Right lobe of liver (tissue), 6 donors: ENCODE measurements at regions not wholly inside any gene's neighbourhood (a gene's known extent, or its start where the extent isn't known, plus 50 kb on each side); places are given as distances from the start of the nearest gene placed in this dataset.
A peak's percentile ranks its signal among the peaks of the same experiment; 100 is the strongest.

Experiments
- ATAC-seq, 4 donors: fragments of 200-7000 bp; cut with Tn5 transposase; one replicate each; pipeline ENCODE4 v1.9.1; 2020; ENCODE audit warnings: mild to moderate bottlenecking in 4 of 4, moderate library complexity in 4 of 4
- DNase-seq, 3 donors: peaks; one replicate each; pipeline ENCODE4 v3.0.0-alpha.2; 2020
- H3K27ac ChIP-seq, 3 donors: fragments of 200-600 bp; one replicate each; pipeline ENCODE4 v1.8.0; 2022
- H3K27me3 ChIP-seq, 2 donors: fragments of 200-600 bp; one replicate each; pipeline ENCODE4 v1.8.0; 2022
- H3K36me3 ChIP-seq, 4 donors: fragments of 200-600 bp; sonication (generic) in 1 of 4; one replicate each; pipeline versions ENCODE4 v1.5.1 to v1.8.0; 2017 to 2022; ENCODE audit warnings: control low read depth in 1 of 4
- H3K4me1 ChIP-seq, 4 donors: fragments of 200-600 bp; sonication (generic) in 1 of 4; one replicate each; pipeline versions ENCODE4 v1.5.1 to v1.8.0; 2017 to 2022; ENCODE audit warnings: control low read depth in 1 of 4
- H3K4me3 ChIP-seq, 3 donors: fragments of 200-600 bp; one replicate each; pipeline ENCODE4 v1.8.0; 2022
- H3K9me3 ChIP-seq, 4 donors: fragments of 200-600 bp; sonication (generic) in 1 of 4; one replicate each; pipeline versions ENCODE4 v1.5.1 to v1.8.0; 2017 to 2022; ENCODE audit warnings: control low read depth in 1 of 4
- POLR2A ChIP-seq: fragments of 450-650 bp; IDR thresholded peaks from one replicate; pipeline ENCODE4 v1.6.1; 2017; ENCODE audit warnings: antibody characterized with exemption, mild to moderate bottlenecking
- WGBS: methylation state at CpG from one replicate; pipeline ENCODE4 v1.1.6; 2018; ENCODE audit warnings: low coverage, low lambda C conversion rate; ENCODE audit not compliant: insufficient coverage; ENCODE audit errors: missing lambda C conversion rate; 5-methylcytosine and 5-hydroxymethylcytosine counted together
- intact Hi-C, 2 donors: fragments of 100-400 bp; cut with DNase I; formaldehyde crosslinking; loops; one replicate each; pipeline versions ENCODE4 v1.11.2 to v1.14.1; 2022
- TF ChIP-seq, protein P1 (sequence below), 4 donors: fragments of 200-600 bp in 3 of 4; fragments of 450-650 bp in 1 of 4; IDR thresholded peaks; one replicate each; pipeline versions ENCODE4 v1.5.1 to v1.8.0; 2016 to 2022; ENCODE audit warnings: antibody characterized with exemption in 4 of 4, mild to moderate bottlenecking in 2 of 4
- donor health status: DM: no; HTN: yes; CAD: no.
- donor health status: DM: no; HTN: no; CAD: no.
- donor health status: DM: no; HTN: no; CAD: no.
- donor health status: DM: no; HTN: yes; CAD: no.
- donor health status: DM: no; HTN: yes; CAD: no.

DNA sequence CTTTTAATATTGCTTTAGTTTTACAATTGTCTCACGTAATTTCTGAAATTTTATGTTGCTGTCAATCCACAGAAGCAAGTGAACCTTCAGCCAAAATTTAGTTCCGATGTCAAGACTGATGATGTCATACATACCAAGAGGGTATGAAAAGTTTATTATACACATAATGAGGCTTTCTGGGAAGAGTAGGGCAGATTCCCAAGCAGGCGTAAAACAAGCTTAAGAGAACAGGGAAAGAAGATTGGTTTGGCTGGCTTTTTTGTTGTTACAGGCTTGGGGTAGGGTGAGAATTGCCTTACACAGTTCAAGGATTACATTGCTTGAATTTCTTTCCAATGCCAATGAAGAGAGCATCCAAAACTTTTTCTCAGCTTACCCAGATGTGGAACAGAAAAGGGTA, 1962.9 kb upstream of the CDH6 start:
- intact Hi-C loops: no loop called here
- DNase-seq (no peak), ATAC-seq (no peak)
- 37% methylated on average over 3 of the region's 3 CpGs for WGBS
- Histone ChIP-seq H3K4me1 (no peaks in the 10 kb centered on the region), H3K36me3 (no peaks in the 10 kb centered on the region), H3K9me3 (no peaks in the 10 kb centered on the region), H3K4me3 (no peak overlapping the region), H3K27me3 (no peaks in the 10 kb centered on the region), H3K27ac (no peak overlapping the region)
- TF ChIP-seq, protein P1, sequence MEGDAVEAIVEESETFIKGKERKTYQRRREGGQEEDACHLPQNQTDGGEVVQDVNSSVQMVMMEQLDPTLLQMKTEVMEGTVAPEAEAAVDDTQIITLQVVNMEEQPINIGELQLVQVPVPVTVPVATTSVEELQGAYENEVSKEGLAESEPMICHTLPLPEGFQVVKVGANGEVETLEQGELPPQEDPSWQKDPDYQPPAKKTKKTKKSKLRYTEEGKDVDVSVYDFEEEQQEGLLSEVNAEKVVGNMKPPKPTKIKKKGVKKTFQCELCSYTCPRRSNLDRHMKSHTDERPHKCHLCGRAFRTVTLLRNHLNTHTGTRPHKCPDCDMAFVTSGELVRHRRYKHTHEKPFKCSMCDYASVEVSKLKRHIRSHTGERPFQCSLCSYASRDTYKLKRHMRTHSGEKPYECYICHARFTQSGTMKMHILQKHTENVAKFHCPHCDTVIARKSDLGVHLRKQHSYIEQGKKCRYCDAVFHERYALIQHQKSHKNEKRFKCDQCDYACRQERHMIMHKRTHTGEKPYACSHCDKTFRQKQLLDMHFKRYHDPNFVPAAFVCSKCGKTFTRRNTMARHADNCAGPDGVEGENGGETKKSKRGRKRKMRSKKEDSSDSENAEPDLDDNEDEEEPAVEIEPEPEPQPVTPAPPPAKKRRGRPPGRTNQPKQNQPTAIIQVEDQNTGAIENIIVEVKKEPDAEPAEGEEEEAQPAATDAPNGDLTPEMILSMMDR (IDR thresholded peaks at IDR 0.05): no peak
- TF ChIP-seq POLR2A: no peak

- ATAC-seq (no peak), DNase-seq (no peak)
- Histone ChIP-seq H3K36me3 (no peaks in the 10 kb centered on the region), H3K4me1 (no peaks in the 10 kb centered on the region), H3K9me3 (no peaks in the 10 kb centered on the region), H3K27me3 (no peaks in the 10 kb centered on the region), H3K27ac (no peak overlapping the region), H3K4me3 (no peak overlapping the region)
- WGBS: 69% methylated on average over 2 of the region's 2 CpGs
- no peak for TF ChIP-seq POLR2A
- TF ChIP-seq, protein P1 (IDR thresholded peaks at IDR 0.05): no peak
- intact Hi-C loops: no loop called here
Observed at GRCh38 chr5:29229461-29229860, 1964.0 kb upstream of the CDH6 start.

GRCh38 chr5:29218138-29218537, 1975.3 kb upstream of the CDH6 start:
- ATAC-seq (peak; percentile 77 to 88 (median 78)), DNase-seq (no peak)
- no peaks in the 10 kb centered on the region for H3K4me1 ChIP-seq
- H3K9me3 ChIP-seq: no peaks in the 10 kb centered on the region
- TF ChIP-seq, protein P1 (IDR thresholded peaks at IDR 0.05): peak; percentile 27 to 56 (median 44)
- no peak for TF ChIP-seq POLR2A
- H3K36me3 ChIP-seq: peaks cover 0 to 3% (median 0%) of the 10 kb centered on the region in 4 donors
- no peak overlapping the region for H3K27ac ChIP-seq
- H3K4me3 ChIP-seq: no peak overlapping the region
- H3K27me3 ChIP-seq: no peaks in the 10 kb centered on the region
- intact Hi-C loops: no loop called here

GRCh38 chr5:29214839-29215238, 1978.6 kb upstream of the CDH6 start:
- TF ChIP-seq, protein P1 (IDR thresholded peaks at IDR 0.05): no peak
- TF ChIP-seq POLR2A: no peak
- Histone ChIP-seq H3K4me1 (no peaks in the 10 kb centered on the region), H3K36me3 (peaks cover 0 to 3% (median 0%) of the 10 kb centered on the region in 4 donors), H3K27ac (no peak overlapping the region), H3K9me3 (no peaks in the 10 kb centered on the region), H3K4me3 (no peak overlapping the region), H3K27me3 (no peaks in the 10 kb centered on the region)
- 75% methylated on average over 1 of the region's 1 CpG for WGBS
- ATAC-seq: no peak
- intact Hi-C loops: no loop called here
- DNase-seq: no peak

- H3K36me3 ChIP-seq: peaks cover 0 to 3% (median 0%) of the 10 kb centered on the region in 4 donors
- DNase-seq: no peak
- intact Hi-C loops: no loop called here
- WGBS: 37% methylated on average over 3 of the region's 3 CpGs
- no peak overlapping the region for H3K27ac ChIP-seq
- H3K9me3 ChIP-seq: no peaks in the 10 kb centered on the region
- peak; percentile 35 to 74 (median 58) for ATAC-seq
- TF ChIP-seq, protein P1 (IDR thresholded peaks at IDR 0.05): no peak
- TF ChIP-seq POLR2A: no peak
- H3K27me3 ChIP-seq: no peaks in the 10 kb centered on the region
- H3K4me3 ChIP-seq: no peak overlapping the region
- H3K4me1 ChIP-seq: no peaks in the 10 kb centered on the region
Observed at GRCh38 chr5:29213475-29213874, 1980.0 kb upstream of the CDH6 start.
